Colonic mucosa (tissue), 4 donors: ENCODE measurements at regions not wholly inside any gene's neighbourhood (a gene's known extent, or its start where the extent isn't known, plus 50 kb on each side); places are given as distances from the start of the nearest gene placed in this dataset.

ENCODE experiments used
- DNase-seq: peaks from one replicate; pipeline ENCODE4 v3.0.0-alpha.2; 2020
- H3K27ac ChIP-seq: fragments of 200-600 bp; one replicate; pipeline ENCODE4 v1.8.0; 2021
- H3K27me3 ChIP-seq: fragments of 200-600 bp; one replicate; pipeline ENCODE4 v1.8.0; 2021
- H3K36me3 ChIP-seq: fragments of 200-600 bp; one replicate; pipeline ENCODE4 v1.8.0; 2021
- H3K4me1 ChIP-seq: fragments of 200-600 bp; one replicate; pipeline ENCODE4 v1.8.0; 2021; ENCODE audit warnings: mild to moderate bottlenecking
- H3K4me3 ChIP-seq: fragments of 200-600 bp; one replicate; pipeline ENCODE4 v1.8.0; 2021
- H3K9ac ChIP-seq, 2 donors: one replicate each; pipeline ENCODE4 v1.7.0; 2013; ENCODE audit warnings: control low read depth in 2 of 2, low read depth in 2 of 2, low read length in 2 of 2
- H3K9me3 ChIP-seq: fragments of 200-600 bp; one replicate; pipeline ENCODE4 v1.8.0; 2021
- intact Hi-C: fragments of 100-400 bp; cut with DNase I; formaldehyde crosslinking; loops from one replicate; pipeline ENCODE4 v1.14.1; 2022
- TF ChIP-seq, protein P1 (sequence below): fragments of 200-600 bp; IDR thresholded peaks from one replicate; pipeline ENCODE4 v1.8.0; 2022; ENCODE audit warnings: antibody characterized with exemption, mild to moderate bottlenecking
- donor health status: healthy.
- donor health status: DM: no; HTN: no; CAD: no.
- donor health status: DM: no; HTN: no; CAD: no.

DNA sequence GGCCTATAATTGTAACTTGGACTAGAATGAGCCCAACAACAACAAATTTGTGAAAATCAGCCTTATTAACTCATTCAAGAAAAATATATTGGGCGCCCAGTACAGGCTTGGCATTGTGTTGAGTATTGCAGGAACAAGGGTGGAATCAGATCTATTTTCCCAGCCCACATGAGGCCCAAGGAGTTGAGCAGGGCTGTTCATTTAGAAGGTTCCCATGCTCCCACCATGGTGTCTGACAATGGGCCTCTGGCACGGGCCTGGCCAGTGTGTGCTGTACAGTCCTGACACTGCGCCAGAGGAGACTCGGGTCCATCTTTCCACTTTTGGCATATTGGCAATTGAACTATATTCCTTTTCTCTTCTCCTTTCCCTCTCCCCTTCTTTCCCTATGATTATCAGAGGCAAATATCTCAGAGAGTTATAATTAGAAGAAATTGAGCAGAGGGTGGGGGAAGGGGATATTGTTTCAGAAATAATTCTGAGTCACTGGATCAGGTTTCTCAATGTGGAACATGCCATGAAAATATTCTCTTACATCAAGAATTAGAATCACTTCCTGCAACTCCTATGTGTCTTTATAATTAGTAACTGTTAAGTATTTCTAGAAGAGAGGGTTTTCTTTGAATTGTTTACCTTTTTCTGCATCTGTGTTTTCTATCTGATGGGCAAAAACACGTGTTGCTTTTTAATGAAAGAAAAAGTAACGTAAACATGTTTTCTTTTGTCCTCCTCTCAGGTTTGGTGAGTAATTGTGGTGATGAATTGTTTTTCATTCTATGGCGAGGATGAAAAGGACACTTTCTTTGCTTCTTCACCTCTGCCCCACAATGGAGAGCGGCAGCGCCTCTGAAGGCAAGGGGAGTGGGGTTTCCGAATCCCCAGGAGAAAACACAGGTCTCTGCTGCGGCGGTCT, 209.4 kb downstream of the FOXA2 start:
- H3K27me3 ChIP-seq, result no peaks in the 10 kb centered on the region
- TF ChIP-seq, protein P1, sequence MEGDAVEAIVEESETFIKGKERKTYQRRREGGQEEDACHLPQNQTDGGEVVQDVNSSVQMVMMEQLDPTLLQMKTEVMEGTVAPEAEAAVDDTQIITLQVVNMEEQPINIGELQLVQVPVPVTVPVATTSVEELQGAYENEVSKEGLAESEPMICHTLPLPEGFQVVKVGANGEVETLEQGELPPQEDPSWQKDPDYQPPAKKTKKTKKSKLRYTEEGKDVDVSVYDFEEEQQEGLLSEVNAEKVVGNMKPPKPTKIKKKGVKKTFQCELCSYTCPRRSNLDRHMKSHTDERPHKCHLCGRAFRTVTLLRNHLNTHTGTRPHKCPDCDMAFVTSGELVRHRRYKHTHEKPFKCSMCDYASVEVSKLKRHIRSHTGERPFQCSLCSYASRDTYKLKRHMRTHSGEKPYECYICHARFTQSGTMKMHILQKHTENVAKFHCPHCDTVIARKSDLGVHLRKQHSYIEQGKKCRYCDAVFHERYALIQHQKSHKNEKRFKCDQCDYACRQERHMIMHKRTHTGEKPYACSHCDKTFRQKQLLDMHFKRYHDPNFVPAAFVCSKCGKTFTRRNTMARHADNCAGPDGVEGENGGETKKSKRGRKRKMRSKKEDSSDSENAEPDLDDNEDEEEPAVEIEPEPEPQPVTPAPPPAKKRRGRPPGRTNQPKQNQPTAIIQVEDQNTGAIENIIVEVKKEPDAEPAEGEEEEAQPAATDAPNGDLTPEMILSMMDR, result no peak
- H3K4me3 ChIP-seq, result no peak overlapping the region
- H3K4me1 ChIP-seq, result no peaks in the 10 kb centered on the region
- no peak overlapping the region for H3K27ac ChIP-seq
- no peaks in the 10 kb centered on the region for H3K36me3 ChIP-seq
- no peak for DNase-seq
- intact Hi-C loops, result no loop called here
- H3K9ac ChIP-seq, result no peak overlapping the region
- no peaks in the 10 kb centered on the region for H3K9me3 ChIP-seq

GRCh38 chr20:22374066-22374465, 210.3 kb downstream of the FOXA2 start:
- no peaks in the 10 kb centered on the region for H3K4me1 ChIP-seq

GRCh38 chr20:22373164-22373895, 211.0 kb downstream of the FOXA2 start:
- Histone ChIP-seq H3K36me3 (no peaks in the 10 kb centered on the region), H3K4me3 (no peak overlapping the region), H3K9me3 (no peaks in the 10 kb centered on the region), H3K4me1 (no peaks in the 10 kb centered on the region), H3K9ac (no peak overlapping the region), H3K27ac (no peak overlapping the region), H3K27me3 (no peaks in the 10 kb centered on the region)
- intact Hi-C loops, result no loop called here
- TF ChIP-seq, protein P1, result no peak
- peak; percentile 38 for DNase-seq

More at GRCh38 chr20:22374066-22374465, 210.3 kb downstream of the FOXA2 start:
- TF ChIP-seq, protein P1, result no peak
- Histone ChIP-seq H3K27me3 (no peaks in the 10 kb centered on the region), H3K27ac (no peak overlapping the region), H3K9me3 (no peaks in the 10 kb centered on the region), H3K4me3 (no peak overlapping the region), H3K36me3 (no peaks in the 10 kb centered on the region), H3K9ac (no peak overlapping the region)
- intact Hi-C loops, result no loop called here
- no peak for DNase-seq

- intact Hi-C loops, result no loop called here
- no peaks in the 10 kb centered on the region for H3K36me3 ChIP-seq
- no peaks in the 10 kb centered on the region for H3K9me3 ChIP-seq
- TF ChIP-seq, protein P1, result no peak
- no peaks in the 10 kb centered on the region for H3K27me3 ChIP-seq
- no peak overlapping the region for H3K27ac ChIP-seq
- no peak overlapping the region for H3K4me3 ChIP-seq
- H3K4me1 ChIP-seq, result no peaks in the 10 kb centered on the region
- H3K9ac ChIP-seq, result no peak overlapping the region
- DNase-seq, result no peak
These were observed 212.5 kb downstream of the FOXA2 start for GRCh38 chr20:22371843-22372242.

DNA sequence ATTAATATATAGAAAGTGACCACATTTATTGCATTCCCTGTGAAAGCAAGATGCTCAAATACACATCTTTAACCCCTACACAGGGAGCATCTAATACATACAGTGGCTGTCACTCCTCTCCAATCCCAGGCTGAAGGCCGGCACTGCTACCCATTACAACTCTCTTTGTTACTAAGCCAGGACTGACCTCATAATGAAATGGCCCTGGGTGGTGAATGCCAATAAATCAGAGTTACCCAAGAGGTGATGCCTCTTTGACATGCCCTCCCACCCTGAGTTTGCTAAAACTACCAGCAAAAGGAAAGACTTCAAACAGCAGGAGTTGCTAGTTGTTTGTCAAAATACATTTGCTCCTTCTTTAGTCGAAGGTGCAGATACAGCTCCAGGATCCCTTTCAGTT, 214.2 kb downstream of the FOXA2 start:
- Histone ChIP-seq H3K4me1 (no peaks in the 10 kb centered on the region), H3K27ac (no peak overlapping the region), H3K9ac (no peak overlapping the region), H3K36me3 (no peaks in the 10 kb centered on the region), H3K4me3 (no peak overlapping the region), H3K27me3 (no peaks in the 10 kb centered on the region), H3K9me3 (no peaks in the 10 kb centered on the region)
- TF ChIP-seq, protein P1, result no peak
- no peak for DNase-seq
- intact Hi-C loops, result no loop called here
